NB4 (cell line): ENCODE measurements at regions not wholly inside any gene's neighbourhood (a gene's known extent, or its start where the extent isn't known, plus 50 kb on each side); places are given as distances from the start of the nearest gene placed in this dataset.

Source experiments
- MYC ChIP-seq: IDR thresholded peaks from 2 replicates; pipeline ENCODE4 v1.6.1; 2011; ENCODE audit warnings: low read depth, low read length
- POLR2A ChIP-seq: IDR thresholded peaks from 2 replicates; pipeline ENCODE4 v1.6.1; 2011; ENCODE audit warnings: mild to moderate bottlenecking; ENCODE audit not compliant: insufficient read length; ENCODE audit errors: extremely low read depth
- TF ChIP-seq, protein P1 (sequence below): IDR thresholded peaks from one replicate; pipeline ENCODE4 v1.5.1; 2012; ENCODE audit warnings: low read depth, low read length
- TF ChIP-seq, protein P2 (sequence below): IDR thresholded peaks from 2 replicates; pipeline ENCODE4 v1.6.1; 2011; ENCODE audit warnings: low read depth, low read length

DNA sequence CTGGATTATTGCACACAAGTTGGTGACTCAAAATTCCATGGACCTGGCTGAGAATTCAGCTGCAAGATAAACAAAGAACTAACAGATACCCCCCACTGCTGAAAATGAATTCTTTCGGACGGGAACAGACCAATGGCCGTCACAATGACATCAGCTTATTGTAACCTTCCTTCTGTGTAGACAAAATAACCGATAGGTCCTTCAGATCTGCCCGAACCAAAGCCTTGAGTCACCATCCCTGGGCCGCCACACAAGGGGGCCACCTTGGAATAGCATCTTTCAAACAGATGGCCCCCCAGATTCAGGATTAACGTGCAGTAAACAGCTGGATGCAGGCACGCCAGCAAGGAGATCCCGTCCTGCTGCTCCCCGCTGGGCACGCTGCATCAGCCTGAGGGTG, 214.0 kb upstream of the EXOC2 start:
- TF ChIP-seq, protein P1, sequence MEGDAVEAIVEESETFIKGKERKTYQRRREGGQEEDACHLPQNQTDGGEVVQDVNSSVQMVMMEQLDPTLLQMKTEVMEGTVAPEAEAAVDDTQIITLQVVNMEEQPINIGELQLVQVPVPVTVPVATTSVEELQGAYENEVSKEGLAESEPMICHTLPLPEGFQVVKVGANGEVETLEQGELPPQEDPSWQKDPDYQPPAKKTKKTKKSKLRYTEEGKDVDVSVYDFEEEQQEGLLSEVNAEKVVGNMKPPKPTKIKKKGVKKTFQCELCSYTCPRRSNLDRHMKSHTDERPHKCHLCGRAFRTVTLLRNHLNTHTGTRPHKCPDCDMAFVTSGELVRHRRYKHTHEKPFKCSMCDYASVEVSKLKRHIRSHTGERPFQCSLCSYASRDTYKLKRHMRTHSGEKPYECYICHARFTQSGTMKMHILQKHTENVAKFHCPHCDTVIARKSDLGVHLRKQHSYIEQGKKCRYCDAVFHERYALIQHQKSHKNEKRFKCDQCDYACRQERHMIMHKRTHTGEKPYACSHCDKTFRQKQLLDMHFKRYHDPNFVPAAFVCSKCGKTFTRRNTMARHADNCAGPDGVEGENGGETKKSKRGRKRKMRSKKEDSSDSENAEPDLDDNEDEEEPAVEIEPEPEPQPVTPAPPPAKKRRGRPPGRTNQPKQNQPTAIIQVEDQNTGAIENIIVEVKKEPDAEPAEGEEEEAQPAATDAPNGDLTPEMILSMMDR, result no peak
- TF ChIP-seq POLR2A, result no peak
- no peak for TF ChIP-seq MYC
- TF ChIP-seq, protein P2, sequence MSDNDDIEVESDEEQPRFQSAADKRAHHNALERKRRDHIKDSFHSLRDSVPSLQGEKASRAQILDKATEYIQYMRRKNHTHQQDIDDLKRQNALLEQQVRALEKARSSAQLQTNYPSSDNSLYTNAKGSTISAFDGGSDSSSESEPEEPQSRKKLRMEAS, result no peak
